Middle frontal gyrus (tissue), 1 donor: ENCODE measurements at regions not wholly inside any gene's neighbourhood (a gene's known extent, or its start where the extent isn't known, plus 50 kb on each side); places are given as distances from the start of the nearest gene placed in this dataset.

ENCODE experiments used
- DNase-seq: peaks from one replicate; pipeline ENCODE4 v3.0.0-alpha.2; 2015; ENCODE audit warnings: low spot score; ENCODE audit errors: extremely low spot score

- no peak for DNase-seq
Observed at GRCh38 chr6:133630651-133631050, 258.3 kb upstream of the TCF21 start.

GRCh38 chr6:133631421-133631820 is 257.5 kb upstream of the TCF21 start:
- DNase-seq = no peak

GRCh38 chr6:133632206-133632605 is 256.7 kb upstream of the TCF21 start:
- no peak for DNase-seq

- no peak for DNase-seq
Observed at GRCh38 chr6:133632906-133633305, 256.0 kb upstream of the TCF21 start.

GRCh38 chr6:133634474-133634873 is 254.4 kb upstream of the TCF21 start:
- no peak for DNase-seq

- DNase-seq = no peak
Observed at GRCh38 chr6:133635447-133635846, 253.5 kb upstream of the TCF21 start.

- no peak for DNase-seq
Observed at GRCh38 chr6:133637436-133637835, 251.5 kb upstream of the TCF21 start.

GRCh38 chr6:133637874-133638273 is 251.0 kb upstream of the TCF21 start:
- DNase-seq = no peak

- DNase-seq = no peak
Observed at GRCh38 chr6:133641104-133641503, 247.8 kb upstream of the TCF21 start.

DNA sequence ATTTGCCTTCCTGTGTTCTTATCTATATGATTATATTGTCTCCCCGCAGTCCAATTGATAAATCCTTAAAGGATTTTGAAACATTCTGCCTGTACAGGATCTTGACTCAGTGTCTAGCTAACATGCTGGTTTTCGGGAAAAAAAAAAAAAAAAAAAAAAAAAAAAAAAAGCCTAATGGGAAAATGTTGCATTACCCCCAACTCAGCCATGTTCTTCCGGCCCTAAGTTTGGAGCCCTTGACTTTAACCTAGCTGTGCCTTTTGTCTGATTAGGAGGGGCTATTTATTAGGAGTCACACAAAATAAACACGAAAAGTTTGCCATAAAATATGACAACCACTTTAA is 244.4 kb upstream of the TCF21 start:
- DNase-seq = no peak

DNA sequence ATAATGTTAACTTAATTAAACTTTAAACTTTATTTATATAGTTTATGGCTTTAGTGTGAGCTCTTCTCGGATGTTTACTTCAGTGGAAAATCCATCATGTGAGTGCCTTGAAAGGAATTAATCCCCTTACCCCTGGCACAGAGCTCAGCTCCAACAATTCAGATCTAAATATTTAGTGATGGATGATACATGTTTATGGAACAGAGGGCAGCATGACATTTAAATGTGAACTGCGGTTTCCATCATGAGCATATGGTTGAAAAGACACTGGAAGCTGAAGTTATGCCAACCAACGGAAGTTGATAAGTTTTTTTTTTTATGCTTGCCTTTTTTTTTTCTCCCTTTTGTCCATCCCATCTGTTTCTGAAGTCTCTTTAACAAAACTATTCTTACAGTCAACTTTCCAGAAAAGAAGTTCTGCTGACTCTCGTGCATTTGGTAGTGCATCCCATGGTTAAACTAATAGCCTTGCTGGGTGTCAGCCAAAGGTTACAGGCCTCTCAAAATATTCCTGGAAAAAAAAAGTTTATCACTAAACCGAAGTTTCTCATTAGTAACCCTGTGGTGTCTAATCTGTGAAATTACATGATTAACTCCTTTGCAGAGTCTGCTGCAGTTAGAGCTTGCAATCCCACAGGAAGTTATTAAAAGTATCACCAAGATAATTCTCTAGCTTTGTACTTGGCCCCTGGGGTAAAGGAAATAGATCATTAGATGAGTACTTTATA is 243.9 kb upstream of the TCF21 start:
- no peak for DNase-seq

DNA sequence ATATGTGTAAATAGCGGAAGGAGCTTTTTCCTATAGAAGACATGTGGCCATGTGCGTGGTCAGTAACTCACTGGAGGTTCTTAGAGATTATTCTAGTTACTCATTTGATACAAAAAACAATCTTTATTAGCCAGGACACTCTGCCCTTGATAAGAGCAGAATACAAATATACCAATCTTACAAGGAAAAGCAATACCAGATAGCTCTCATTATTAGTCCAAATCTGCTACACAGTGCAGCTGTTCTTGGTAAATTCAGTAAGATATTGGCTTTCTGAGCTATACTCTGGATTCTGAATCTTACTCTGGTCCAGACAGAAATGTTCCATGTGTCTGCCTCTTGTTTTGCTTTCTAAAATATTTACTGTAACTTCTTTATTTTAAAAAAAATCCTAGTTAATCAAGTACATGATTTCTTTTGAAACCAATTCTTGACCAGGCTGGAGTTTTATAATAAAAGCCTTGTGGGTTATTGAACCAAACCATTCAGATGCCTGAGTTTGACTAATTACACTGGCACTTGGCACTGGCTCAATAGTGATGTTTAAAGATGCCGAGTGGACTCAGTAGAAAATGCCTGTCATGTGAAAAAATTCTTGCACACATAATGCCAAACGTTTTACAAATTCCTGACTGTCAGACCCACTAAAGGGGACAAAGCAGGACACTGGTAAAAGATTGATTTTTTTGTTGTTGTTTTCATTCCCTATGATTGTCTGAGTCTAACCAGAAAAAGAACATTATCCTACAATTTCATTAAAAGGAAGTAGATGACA is 242.8 kb upstream of the TCF21 start:
- no peak for DNase-seq

DNA sequence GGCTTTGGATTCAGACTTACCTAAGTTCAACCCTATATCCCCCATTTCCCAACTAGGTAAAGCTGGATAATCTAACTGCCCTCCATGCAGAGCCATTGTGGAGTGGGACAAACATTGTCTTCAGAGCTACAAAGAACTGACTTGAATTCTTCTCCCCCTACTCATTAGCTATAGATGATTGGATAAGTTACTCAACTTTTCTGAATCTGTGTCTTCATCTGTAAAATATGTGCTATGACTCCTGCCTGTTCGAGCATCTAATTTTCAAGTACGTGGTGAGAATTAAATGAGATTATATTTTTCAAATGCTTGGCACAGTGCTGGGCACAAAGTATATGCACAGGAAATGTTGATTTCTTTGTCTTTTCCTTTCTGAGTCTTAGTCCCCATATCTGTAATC is 240.3 kb upstream of the TCF21 start:
- no peak for DNase-seq

- no peak for DNase-seq
Observed at GRCh38 chr6:133671376-133671775, 217.5 kb upstream of the TCF21 start.

DNA sequence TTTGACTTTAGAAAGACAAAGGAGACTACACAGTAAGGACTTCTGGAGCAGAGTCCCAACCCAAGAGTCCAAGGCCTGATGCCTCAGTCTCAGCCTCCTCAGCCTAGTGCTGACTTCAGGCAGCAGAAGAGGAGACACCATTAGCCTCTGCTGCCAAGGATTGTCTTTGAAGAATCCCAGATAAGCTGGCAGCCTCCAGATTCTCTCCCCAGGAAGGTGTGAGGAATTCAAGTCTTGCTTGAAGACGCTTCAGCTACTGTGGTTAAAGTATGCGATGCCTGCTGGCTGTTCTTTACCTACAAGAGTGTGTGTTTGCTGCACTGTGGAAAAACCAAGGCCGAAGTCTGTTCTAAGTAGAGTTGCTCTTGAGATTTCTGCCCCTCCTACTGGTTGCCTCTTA is 215.9 kb upstream of the TCF21 start:
- DNase-seq = no peak

DNA sequence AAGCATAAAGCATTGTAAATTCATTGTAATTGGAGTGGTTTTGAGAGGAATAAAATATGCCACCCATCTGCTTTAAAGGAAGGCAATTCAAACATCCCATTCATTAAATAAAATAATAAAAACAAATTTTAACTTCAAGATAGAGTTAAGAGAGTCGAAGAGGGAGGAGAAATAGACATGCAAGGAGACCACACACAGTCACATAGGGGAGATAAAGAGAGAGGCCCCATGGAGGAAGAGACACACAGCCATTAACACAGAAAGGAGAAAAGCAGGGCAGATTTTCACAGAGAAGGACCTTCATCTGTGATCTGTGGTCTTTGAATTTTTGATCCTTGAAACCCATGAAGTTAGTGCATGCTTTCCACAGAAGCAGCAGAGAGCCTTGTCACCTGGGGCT is 214.3 kb upstream of the TCF21 start:
- DNase-seq = no peak

GRCh38 chr6:133680994-133681393 is 207.9 kb upstream of the TCF21 start:
- DNase-seq = no peak

- DNase-seq = no peak
Observed at GRCh38 chr6:133681891-133682290, 207.0 kb upstream of the TCF21 start.

- DNase-seq = no peak
Observed at GRCh38 chr6:133682506-133683307, 206.2 kb upstream of the TCF21 start.

- DNase-seq = no peak
Observed at GRCh38 chr6:133683308-133683580, 205.7 kb upstream of the TCF21 start.

GRCh38 chr6:133683606-133684005 is 205.3 kb upstream of the TCF21 start:
- no peak for DNase-seq

DNA sequence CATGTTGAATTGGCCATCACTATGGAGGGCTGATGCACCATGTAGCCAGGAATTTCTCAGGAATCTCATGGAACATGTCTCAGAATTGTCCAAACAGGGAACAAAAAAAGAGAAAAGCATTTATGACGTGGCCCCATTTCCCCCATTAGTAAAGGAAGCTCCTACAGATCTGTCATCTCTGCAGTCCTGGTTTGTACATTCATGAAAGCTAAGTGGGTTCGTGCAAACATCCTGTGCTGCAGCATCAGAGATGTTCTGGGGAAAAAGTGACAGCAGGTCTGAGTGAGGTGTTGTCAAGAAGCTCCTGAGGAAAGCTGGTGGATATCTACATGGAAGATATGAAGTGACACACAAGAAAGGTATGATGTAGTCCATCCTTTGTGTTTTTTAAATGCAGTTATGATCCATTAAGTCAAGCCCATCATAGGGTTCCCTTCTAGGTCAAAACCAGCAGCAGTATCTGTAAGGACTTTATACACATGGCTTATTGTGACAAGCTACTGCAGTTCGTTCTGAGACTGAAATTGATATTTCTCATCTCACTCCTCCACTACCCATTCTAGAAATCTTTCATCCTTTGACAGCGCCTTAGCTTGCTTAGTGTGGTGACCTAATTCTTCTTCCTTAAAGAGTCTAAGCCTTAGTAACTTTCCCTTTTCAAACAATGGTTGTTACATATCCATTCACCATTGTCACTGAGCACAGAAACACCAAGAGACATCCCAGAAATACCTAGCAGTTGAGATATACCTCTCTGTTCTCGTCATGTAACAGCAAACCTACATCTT is 200.0 kb upstream of the TCF21 start:
- no peak for DNase-seq
